Activated T-helper 17 cell treated with anti-CD3 and anti-CD28 coated beads, Interleukin-2, amount 50 U/mL, for 72 hours (primary cell): ENCODE measurements at regions not wholly inside any gene's neighbourhood (a gene's known extent, or its start where the extent isn't known, plus 50 kb on each side); places are given as distances from the start of the nearest gene placed in this dataset.
"Not testable (repeated sequence)": the region's sequence is repeated elsewhere in the genome, so short reads cannot be mapped to it uniquely, and the experiment has no call there.

Experiments
- ATAC-seq: fragments of 150-1000 bp; cut with Tn5 transposase; replicated peaks from 2 replicates; pipeline ENCODE4 v1.10.0; 2021; ENCODE audit warnings: mild to moderate bottlenecking, moderate library complexity
- H3K27ac Mint-ChIP-seq: one replicate; pipeline ENCODE4 v1.8.0; 2022; ENCODE audit warnings: mixed read lengths
- H3K27me3 Mint-ChIP-seq: one replicate; pipeline ENCODE4 v1.8.0; 2022; ENCODE audit warnings: mixed read lengths
- H3K36me3 Mint-ChIP-seq: one replicate; pipeline ENCODE4 v1.8.0; 2022; ENCODE audit warnings: low read depth, mild to moderate bottlenecking, mixed read lengths
- H3K4me1 Mint-ChIP-seq: one replicate; pipeline ENCODE4 v1.8.0; 2022; ENCODE audit warnings: mixed read lengths
- H3K4me3 Mint-ChIP-seq: one replicate; pipeline ENCODE4 v1.8.0; 2022; ENCODE audit warnings: mild to moderate bottlenecking, mixed read lengths
- H3K9me3 Mint-ChIP-seq: one replicate; pipeline ENCODE4 v1.8.0; 2022; ENCODE audit warnings: mixed read lengths

DNA sequence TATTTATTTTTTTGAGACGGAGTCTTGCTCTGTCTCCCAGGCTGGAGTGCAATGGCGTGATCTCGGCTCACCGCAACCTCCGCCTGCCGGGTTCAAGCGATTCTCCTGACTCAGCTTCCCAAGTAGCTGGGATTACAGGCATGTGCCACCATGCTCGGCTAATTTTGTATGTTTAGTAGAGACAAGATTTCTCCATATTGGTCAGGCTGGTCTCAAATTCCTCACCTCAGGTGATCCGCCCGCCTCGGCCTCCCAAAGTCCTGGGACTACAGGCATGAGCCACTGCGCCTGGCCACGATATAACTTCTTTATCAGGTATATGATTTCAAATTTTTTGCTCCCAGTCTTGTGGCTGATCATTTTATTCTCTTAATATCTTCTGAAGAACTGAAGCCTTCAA, 1506.3 kb downstream of the FAM181B start:
- H3K36me3 Mint-ChIP-seq, H3K27me3 Mint-ChIP-seq, H3K4me1 Mint-ChIP-seq: not testable (repeated sequence)

DNA sequence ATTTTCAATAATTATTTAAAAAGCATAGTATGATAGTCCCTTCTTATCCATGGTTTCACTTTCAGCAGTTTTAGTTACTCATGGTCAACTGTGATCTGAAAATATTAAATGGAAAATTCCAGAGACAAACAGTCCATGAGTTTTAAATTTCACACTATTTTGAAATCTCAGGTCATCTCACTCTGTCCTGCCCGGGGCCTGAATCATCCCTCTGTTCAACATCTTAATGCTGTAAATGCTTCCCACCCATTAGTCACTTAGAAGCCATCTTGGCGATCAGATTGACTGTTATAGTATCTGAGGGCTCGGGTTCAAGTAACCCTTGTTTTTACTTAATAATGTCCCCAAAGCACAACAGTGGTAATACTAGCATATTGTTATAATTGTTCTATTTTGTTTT, 1509.3 kb downstream of the FAM181B start:
- no peak for ATAC-seq
- Mint-ChIP-seq H3K27me3 (no peaks in the 10 kb centered on the region), H3K36me3 (no peaks in the 10 kb centered on the region)

More for the DNA sequence above, 1506.3 kb downstream of the FAM181B start:
- ATAC-seq, H3K9me3 Mint-ChIP-seq, H3K4me3 Mint-ChIP-seq, H3K27ac Mint-ChIP-seq: not testable (repeated sequence)

DNA sequence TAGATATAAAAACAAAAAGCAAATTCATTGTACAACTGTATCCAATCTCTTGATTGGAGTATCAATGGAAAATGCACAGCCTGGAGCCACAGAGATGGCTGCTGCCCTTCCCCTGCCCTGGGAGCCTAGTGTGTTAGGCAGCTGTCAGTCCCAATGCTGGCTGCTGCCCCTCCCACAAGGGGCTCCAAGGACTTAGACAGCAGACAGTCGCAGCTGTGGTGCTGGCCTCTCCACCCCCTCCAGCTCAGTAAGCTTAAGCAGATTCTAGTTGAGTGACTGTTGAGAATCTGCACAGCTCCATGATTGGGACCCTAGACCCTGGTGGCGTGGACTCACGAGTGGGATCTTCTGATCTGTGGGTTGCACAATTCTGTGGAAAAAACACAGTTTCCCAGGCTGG, 1511.2 kb downstream of the FAM181B start:
- H3K36me3 Mint-ChIP-seq, result no peaks in the 10 kb centered on the region
- no peak for ATAC-seq
- H3K4me3 Mint-ChIP-seq, result no peak overlapping the region
- peaks cover 9% of the 10 kb centered on the region for H3K9me3 Mint-ChIP-seq
- no peak overlapping the region for H3K27ac Mint-ChIP-seq
- no peaks in the 10 kb centered on the region for H3K27me3 Mint-ChIP-seq
- H3K4me1 Mint-ChIP-seq, result no peaks in the 10 kb centered on the region

More for the DNA sequence above, 1509.3 kb downstream of the FAM181B start:
- H3K27ac Mint-ChIP-seq, result no peak overlapping the region
- peaks cover 5% of the 10 kb centered on the region for H3K9me3 Mint-ChIP-seq
- no peak overlapping the region for H3K4me3 Mint-ChIP-seq
- no peaks in the 10 kb centered on the region for H3K4me1 Mint-ChIP-seq

DNA sequence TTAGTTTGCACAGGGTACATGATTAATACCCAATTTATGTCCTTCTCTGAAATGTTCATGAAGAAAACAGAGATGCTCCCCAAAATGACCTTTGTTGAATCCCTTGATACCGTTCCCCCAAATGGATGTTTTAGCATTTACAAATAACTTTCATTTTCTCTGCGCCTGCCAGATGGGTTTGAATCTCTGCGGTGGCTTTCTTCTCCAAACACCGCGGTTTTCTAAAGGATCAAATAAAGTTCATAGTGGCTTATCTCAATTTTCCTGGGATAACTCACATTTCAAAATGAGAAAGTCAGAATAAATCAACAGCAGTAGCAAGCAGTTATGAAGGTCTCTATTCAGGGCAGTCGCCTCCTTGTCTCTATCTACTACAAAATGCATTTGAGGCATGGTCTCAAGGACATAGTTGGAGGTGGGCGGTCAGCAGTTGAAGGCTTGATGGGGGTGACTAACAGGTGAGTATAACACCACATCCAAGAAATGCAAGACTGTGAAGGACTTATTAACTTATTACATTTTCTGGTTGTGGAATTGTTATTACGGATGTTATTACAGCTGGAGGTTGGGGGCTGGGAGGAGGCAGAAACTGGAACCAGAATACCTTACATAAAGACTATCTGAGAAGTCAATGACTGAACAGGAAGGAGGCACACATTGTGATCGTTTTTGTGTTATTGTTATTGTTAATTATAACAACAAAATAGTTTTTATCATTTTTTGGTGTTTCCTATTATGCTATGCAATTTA, 1513.3 kb downstream of the FAM181B start:
- Mint-ChIP-seq H3K27ac (no peak overlapping the region), H3K9me3 (peaks cover 13% of the 10 kb centered on the region), H3K36me3 (no peaks in the 10 kb centered on the region), H3K27me3 (no peaks in the 10 kb centered on the region), H3K4me1 (no peaks in the 10 kb centered on the region), H3K4me3 (no peak overlapping the region)
- ATAC-seq, result no peak

DNA sequence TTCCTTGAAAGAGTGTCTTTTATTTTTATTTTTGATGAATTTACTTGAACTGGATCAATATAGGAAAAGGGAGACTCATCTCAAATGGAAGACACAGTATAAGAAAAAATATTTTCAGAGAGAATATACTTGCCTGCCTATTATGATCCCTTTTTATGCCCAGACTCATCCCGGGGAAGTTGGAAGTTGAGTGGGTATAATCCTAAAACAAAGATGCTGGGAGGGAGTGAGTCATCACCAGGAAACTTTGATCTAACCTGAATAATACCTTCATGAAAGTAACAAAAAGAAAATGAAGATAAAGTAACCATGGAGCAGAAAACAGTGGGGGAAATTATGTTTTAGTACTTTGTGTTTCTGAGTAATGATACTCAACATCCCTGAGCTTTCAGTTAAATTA, 1514.0 kb downstream of the FAM181B start:
- H3K9me3 Mint-ChIP-seq, result peaks cover 17% of the 10 kb centered on the region

DNA sequence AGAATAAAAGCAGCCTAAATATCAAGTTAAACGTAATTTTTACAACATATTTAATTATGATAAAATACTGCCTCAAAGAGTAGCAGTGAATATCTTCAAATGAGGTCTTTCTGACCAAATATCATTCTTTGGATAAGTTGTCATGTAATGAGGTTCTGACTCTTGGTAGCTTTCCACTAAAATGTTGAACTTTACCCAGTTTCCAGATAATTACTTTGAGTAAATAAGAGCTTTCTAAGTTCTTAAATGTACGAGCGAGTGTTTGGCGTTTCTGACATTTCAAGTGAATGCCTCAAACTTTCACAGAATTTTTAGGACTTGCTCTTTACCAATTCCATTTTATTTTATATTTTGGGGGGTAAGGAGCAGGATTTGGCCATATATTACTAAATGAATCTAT, 1515.2 kb downstream of the FAM181B start:
- H3K27me3 Mint-ChIP-seq, result no peaks in the 10 kb centered on the region
- ATAC-seq, result no peak
- H3K4me3 Mint-ChIP-seq, result no peak overlapping the region
- peaks cover 20% of the 10 kb centered on the region for H3K9me3 Mint-ChIP-seq
- H3K4me1 Mint-ChIP-seq, result no peaks in the 10 kb centered on the region
- H3K36me3 Mint-ChIP-seq, result no peaks in the 10 kb centered on the region
- no peak overlapping the region for H3K27ac Mint-ChIP-seq

More for the DNA sequence above, 1514.0 kb downstream of the FAM181B start:
- Mint-ChIP-seq H3K27ac (no peak overlapping the region), H3K27me3 (no peaks in the 10 kb centered on the region), H3K4me3 (no peak overlapping the region), H3K4me1 (no peaks in the 10 kb centered on the region), H3K36me3 (no peaks in the 10 kb centered on the region)
- no peak for ATAC-seq

DNA sequence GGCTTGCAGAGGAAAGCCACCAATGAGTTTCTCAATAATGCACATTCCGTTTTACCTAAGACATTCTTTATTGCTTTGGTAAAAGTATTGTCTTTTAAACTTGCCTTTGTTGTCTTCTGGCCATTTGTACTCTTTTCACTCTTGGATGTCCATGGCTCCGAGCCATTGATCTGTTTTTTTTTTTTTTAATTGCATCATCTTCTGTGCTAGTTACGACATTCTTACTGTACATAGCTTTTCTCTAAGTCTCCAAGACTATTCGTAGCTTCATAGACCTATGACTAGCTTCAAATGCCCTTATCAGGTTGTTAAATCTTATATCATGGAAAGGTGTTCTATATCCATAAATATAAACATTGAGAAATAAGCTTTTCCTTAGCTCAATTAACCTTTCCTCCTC, 1522.6 kb downstream of the FAM181B start:
- H3K36me3 Mint-ChIP-seq, result no peaks in the 10 kb centered on the region
- H3K27me3 Mint-ChIP-seq, result no peaks in the 10 kb centered on the region
- H3K9me3 Mint-ChIP-seq, result peaks cover 25% of the 10 kb centered on the region
- ATAC-seq, result no peak
- no peak overlapping the region for H3K27ac Mint-ChIP-seq
- H3K4me3 Mint-ChIP-seq, result no peak overlapping the region
- H3K4me1 Mint-ChIP-seq, result no peaks in the 10 kb centered on the region

DNA sequence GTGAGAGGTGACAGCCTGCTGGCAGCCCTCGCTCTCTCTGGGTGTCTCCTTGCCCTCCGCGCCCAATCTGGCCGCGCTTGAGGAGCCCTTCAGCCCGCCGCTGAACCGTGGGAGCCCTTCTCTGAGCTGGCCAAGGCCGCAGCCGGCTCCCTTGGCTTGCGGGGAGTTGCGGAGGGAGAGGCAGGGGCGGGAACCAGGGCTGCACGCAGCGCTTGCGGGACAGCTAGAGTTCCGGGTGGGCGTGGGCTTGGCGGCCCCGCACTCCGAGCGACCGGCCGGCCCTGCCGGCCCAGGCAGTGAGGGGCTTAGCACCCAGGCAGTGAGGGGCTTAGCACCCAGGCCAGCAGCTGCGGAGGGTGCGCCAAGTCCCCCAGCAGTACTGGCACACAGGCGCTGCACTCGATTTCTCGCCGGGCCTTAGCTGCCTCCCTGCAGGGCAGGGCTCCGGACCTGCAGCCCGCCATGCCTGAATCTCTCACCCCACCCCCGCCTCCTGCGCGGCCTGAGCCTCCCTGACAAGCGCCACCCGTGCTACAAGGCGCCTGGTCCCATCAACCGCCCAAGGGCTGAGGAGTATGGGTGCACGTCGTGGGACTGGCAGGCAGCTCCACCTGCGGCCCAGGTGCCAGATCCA, 1526.1 kb downstream of the FAM181B start:
- Mint-ChIP-seq H3K27ac (no peak overlapping the region), H3K36me3 (no peaks in the 10 kb centered on the region), H3K27me3 (no peaks in the 10 kb centered on the region), H3K9me3 (peaks cover 14% of the 10 kb centered on the region), H3K4me3 (no peak overlapping the region), H3K4me1 (no peaks in the 10 kb centered on the region)
- no peak for ATAC-seq

DNA sequence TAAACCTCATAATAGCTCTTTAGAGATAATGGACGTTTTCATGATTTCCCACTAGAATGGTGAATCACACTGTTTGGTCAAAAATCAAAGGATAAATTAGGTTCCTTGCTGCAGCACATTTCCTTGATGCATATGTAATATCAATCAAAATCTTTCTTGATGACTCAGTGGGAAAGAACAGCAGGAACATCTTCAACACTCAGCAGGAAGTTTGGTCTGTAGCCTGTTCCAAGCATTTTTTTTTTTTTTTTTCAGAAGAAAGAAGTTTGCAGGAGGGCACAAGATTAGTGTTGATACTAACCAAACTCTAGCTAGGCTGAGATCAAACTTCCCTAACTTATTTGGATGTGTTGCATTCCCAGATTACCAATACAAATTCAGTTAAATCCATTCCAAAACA, 1529.8 kb downstream of the FAM181B start:
- no peak overlapping the region for H3K4me3 Mint-ChIP-seq
- no peaks in the 10 kb centered on the region for H3K27me3 Mint-ChIP-seq
- H3K4me1 Mint-ChIP-seq, result no peaks in the 10 kb centered on the region
- H3K36me3 Mint-ChIP-seq, result no peaks in the 10 kb centered on the region
- H3K9me3 Mint-ChIP-seq, result peaks cover 11% of the 10 kb centered on the region
- no peak for ATAC-seq
- H3K27ac Mint-ChIP-seq, result no peak overlapping the region

DNA sequence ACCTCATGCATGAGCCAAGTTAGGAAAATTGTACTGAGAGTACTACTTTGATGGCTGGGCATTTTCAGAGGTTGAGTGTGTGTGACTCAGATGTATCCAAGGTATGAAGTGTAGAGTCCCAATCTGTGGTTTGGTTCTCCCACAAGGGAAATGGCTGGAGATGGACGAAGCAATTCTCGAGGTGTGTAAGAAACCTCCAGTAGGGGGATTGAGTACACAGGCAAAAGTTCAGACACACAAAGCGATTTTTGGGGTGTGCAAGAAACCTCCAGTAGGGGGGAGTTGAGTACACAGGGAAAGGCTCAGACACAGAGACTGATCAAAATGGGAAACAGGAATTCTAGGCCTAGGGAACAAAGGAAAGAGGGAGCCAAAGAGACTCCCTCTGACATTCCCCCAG, 1536.3 kb downstream of the FAM181B start:
- Mint-ChIP-seq H3K27ac (no peak overlapping the region), H3K36me3 (no peaks in the 10 kb centered on the region), H3K27me3 (no peaks in the 10 kb centered on the region), H3K9me3 (peaks cover 50% of the 10 kb centered on the region), H3K4me1 (no peaks in the 10 kb centered on the region), H3K4me3 (no peak overlapping the region)
- no peak for ATAC-seq

DNA sequence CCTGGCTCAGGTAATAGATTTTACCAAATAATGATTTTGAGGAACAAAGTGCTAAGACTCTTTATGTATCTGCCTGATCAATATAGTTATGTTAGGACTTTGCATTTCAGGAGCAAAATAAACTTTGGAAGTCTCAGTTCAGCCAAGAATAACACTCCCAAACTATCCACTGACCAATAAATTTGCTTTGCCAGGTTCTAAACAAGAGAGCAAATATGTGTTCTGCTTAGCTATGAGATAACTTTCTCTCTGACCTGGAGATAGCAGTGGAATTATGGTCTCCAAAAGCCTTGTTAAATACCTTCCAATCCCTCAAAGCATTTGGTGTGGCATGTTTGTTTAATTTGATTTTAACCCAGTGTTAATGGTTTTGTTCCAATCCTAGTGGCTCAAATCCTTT, 1541.1 kb downstream of the FAM181B start:
- Mint-ChIP-seq H3K36me3 (no peaks in the 10 kb centered on the region), H3K27me3 (no peaks in the 10 kb centered on the region), H3K9me3 (peaks cover 29% of the 10 kb centered on the region), H3K4me1 (no peaks in the 10 kb centered on the region), H3K4me3 (no peak overlapping the region), H3K27ac (no peak overlapping the region)
- no peak for ATAC-seq

DNA sequence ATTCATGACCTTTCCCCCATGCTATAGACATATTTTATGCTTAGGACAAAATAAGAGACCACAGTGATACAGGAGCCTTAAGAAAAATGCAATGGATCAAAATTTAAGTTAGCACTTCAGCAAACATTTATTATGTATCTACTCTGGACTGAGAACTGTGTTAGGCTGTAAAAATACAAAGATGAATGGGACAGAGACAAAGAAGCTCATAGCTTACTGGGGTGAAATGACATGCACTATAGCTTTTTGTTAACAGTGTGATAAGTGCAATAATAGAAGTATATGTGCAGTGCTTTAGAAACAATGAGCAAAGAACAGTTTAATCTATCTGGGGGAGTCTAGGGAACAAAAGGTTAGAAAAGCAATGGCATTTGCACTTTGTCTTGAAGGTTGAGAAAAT, 1543.1 kb downstream of the FAM181B start:
- peaks cover 21% of the 10 kb centered on the region for H3K9me3 Mint-ChIP-seq

DNA sequence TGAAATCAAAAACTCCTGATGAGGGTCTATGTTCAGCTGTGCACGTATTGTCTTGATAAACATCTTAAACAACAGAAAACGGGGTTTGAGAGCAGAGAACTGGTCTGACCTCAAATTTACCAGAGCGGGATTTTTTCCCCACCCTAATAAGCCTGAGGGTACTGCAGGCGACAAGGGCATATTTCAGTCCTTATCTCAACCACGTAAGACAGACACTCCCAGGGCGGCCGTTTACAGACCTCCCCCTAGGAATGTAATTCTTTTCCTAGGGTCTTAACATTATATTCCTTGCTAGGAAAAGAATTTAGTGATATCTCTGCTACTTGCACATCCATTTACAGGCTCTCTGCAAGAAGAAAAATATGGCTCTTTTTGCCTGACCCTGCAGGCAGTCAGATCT, 1546.6 kb downstream of the FAM181B start:
- H3K27ac Mint-ChIP-seq, ATAC-seq, H3K36me3 Mint-ChIP-seq, H3K9me3 Mint-ChIP-seq, H3K4me3 Mint-ChIP-seq, H3K4me1 Mint-ChIP-seq, H3K27me3 Mint-ChIP-seq: not testable (repeated sequence)

More for the DNA sequence above, 1543.1 kb downstream of the FAM181B start:
- Mint-ChIP-seq H3K27me3 (no peaks in the 10 kb centered on the region), H3K4me3 (no peak overlapping the region), H3K27ac (no peak overlapping the region), H3K4me1 (no peaks in the 10 kb centered on the region), H3K36me3 (no peaks in the 10 kb centered on the region)
- no peak for ATAC-seq

DNA sequence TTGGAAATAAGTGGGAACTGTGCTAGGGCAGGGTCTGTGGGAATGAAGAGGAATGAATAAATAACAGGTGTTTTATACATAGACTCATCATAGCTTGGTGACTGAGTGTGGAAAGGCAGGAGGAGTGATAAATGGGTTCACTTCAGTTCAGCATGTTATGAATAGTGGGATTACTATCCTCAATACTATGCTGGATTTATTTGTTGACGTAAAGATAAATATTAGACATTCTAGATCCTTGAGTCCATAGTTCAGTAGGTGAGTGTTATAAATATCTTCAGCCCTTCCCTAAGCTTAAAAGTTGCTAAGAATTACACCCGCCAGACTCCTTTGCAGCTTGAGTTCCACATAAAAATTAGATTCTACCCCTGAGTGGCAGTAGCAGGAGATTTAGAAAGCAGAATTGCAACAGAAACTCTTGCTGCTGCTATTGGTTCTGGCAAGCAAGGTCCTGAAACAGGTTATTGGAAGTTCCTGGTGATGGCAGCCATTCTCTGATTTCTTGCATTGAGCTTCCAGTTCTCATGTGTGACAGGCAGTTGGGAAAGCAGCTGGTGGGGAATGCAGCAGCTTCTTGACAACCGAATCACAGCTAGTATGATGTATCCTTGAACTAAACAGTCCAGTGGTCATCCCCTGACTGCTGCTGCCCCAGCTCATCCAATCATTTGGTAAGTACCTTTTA, 1558.9 kb downstream of the FAM181B start:
- Mint-ChIP-seq H3K4me1 (no peaks in the 10 kb centered on the region), H3K27ac (no peak overlapping the region)
- ATAC-seq, result no peak

DNA sequence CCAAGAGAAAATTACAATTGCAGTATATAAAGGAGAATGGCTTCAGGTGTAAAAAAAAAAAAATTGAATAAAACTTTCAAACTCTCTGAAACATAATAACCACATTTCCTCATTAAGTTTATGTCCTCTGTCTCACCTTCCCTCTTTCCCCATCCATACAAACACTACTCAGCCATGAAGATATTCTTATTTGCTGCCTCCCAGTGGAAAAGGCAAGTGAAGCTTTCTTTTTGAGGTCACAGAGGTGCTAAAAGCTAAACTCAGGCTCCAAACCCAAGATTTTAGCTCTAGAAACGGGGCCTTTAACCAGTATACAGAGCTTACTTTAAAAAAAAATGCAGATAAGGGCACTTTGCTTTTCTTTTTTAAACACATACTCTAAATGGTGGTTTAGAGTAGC, 1568.5 kb downstream of the FAM181B start:
- peaks cover 4% of the 10 kb centered on the region for H3K9me3 Mint-ChIP-seq
- H3K27me3 Mint-ChIP-seq, result no peaks in the 10 kb centered on the region

More for the DNA sequence above, 1558.9 kb downstream of the FAM181B start:
- Mint-ChIP-seq H3K9me3 (peaks cover 11% of the 10 kb centered on the region), H3K36me3 (no peaks in the 10 kb centered on the region), H3K4me3 (no peak overlapping the region), H3K27me3 (no peaks in the 10 kb centered on the region)

More for the DNA sequence above, 1568.5 kb downstream of the FAM181B start:
- H3K36me3 Mint-ChIP-seq, result no peaks in the 10 kb centered on the region
- no peak for ATAC-seq
- H3K4me1 Mint-ChIP-seq, result no peaks in the 10 kb centered on the region
- no peak overlapping the region for H3K4me3 Mint-ChIP-seq
- no peak overlapping the region for H3K27ac Mint-ChIP-seq
